ENCODE measurements at regions not wholly inside any gene's neighbourhood (a gene's known extent, or its start where the extent isn't known, plus 50 kb on each side); places are given as distances from the start of the nearest gene placed in this dataset.

DNA sequence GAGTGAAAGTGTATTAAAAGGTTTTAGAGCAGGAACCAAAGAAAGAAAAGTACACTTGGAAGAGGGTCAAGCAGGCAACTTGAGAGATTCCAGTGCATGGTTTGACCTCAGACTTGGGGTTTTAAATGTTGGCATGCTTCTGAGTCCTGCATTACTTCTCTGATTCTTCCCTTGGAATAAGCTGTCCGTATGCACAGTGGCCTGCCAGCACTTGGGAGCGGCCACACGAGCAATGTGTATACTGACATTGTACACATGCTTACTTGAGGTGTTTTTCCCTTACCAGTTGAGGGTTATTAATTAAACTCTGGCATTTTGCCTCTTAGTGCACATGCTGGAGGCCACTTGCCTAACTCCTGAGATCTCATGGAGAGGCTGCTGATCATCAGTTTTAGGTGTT is 786.6 kb upstream of the RGS18 start:
- Histone ChIP-seq H3K4me1 (ENCODE audit: insufficient read depth, low read length) (no peaks in the 10 kb centered on the region), H2AFZ (ENCODE audit: low read length) (no peak overlapping the region), H3K27ac (ENCODE audit: extremely low read length, insufficient read depth, low read length) (no peak overlapping the region), H3K4me2 (ENCODE audit: low read depth, low read length) (no peak overlapping the region), H4K20me1 (ENCODE audit: insufficient read depth, low read length) (no peaks in the 10 kb centered on the region), H3K4me3 (replicated peaks in 1 of 3; ENCODE audit: insufficient read depth in 1 of 3, low read depth in 2 of 3, low read length in 3 of 3) (no peak overlapping the region), H3K36me3 (replicated peaks in 1 of 2; ENCODE audit: control insufficient read depth in 1 of 2, insufficient read depth in 2 of 2, low read length in 2 of 2) (no peaks in the 10 kb centered on the region), H3K9me3 (ENCODE audit: low read length) (no peaks in the 10 kb centered on the region), H3K79me2 (ENCODE audit: insufficient read depth, low read length) (no peaks in the 10 kb centered on the region), H3K27me3 (ENCODE audit: control insufficient read depth in 1 of 2, insufficient read depth in 2 of 2, low read length in 2 of 2) (no peaks in the 10 kb centered on the region), H3K9ac (ENCODE audit: insufficient read depth, low read depth, low read length) (no peak overlapping the region)
- no TSS peak for BruUV-seq (replicated peaks)
- no peak for FAIRE-seq
- POLR2A ChIA-PET, result no interaction called here
- in situ Hi-C loops (cut with HindIII; ENCODE audit: extremely low pct_ligation_motif_present, low pct_unique_long_range_greater_than_20kb), result no loop called here
- intact Hi-C loops (cut with micrococcal nuclease; ENCODE audit: unreplicated experiment), result no loop called here
- no peak for ATAC-seq
- CTCF ChIA-PET (ENCODE audit: low intra/inter-chr PET ratio, low total read pairs), result no interaction called here
- 7% methylated on average over 3 of the region's 3 CpGs for WGBS (ENCODE audit: low lambda C conversion rate)
- DNase-seq (ENCODE audit: low spot score), result no peak
- TF ChIP-seq ZNF317 (CRISPR knock-in tag; IDR thresholded peaks at IDR 0.05), result no peak
- TF ChIP-seq, protein P1, sequence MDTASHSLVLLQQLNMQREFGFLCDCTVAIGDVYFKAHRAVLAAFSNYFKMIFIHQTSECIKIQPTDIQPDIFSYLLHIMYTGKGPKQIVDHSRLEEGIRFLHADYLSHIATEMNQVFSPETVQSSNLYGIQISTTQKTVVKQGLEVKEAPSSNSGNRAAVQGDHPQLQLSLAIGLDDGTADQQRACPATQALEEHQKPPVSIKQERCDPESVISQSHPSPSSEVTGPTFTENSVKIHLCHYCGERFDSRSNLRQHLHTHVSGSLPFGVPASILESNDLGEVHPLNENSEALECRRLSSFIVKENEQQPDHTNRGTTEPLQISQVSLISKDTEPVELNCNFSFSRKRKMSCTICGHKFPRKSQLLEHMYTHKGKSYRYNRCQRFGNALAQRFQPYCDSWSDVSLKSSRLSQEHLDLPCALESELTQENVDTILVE (CRISPR knock-in tag; IDR thresholded peaks at IDR 0.05), result no peak
- TF ChIP-seq, protein P2, sequence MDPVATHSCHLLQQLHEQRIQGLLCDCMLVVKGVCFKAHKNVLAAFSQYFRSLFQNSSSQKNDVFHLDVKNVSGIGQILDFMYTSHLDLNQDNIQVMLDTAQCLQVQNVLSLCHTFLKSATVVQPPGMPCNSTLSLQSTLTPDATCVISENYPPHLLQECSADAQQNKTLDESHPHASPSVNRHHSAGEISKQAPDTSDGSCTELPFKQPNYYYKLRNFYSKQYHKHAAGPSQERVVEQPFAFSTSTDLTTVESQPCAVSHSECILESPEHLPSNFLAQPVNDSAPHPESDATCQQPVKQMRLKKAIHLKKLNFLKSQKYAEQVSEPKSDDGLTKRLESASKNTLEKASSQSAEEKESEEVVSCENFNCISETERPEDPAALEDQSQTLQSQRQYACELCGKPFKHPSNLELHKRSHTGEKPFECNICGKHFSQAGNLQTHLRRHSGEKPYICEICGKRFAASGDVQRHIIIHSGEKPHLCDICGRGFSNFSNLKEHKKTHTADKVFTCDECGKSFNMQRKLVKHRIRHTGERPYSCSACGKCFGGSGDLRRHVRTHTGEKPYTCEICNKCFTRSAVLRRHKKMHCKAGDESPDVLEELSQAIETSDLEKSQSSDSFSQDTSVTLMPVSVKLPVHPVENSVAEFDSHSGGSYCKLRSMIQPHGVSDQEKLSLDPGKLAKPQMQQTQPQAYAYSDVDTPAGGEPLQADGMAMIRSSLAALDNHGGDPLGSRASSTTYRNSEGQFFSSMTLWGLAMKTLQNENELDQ (CRISPR knock-in tag; IDR thresholded peaks at IDR 0.05; ENCODE audit: borderline replicate concordance), result no peak
- TF ChIP-seq, protein P3, sequence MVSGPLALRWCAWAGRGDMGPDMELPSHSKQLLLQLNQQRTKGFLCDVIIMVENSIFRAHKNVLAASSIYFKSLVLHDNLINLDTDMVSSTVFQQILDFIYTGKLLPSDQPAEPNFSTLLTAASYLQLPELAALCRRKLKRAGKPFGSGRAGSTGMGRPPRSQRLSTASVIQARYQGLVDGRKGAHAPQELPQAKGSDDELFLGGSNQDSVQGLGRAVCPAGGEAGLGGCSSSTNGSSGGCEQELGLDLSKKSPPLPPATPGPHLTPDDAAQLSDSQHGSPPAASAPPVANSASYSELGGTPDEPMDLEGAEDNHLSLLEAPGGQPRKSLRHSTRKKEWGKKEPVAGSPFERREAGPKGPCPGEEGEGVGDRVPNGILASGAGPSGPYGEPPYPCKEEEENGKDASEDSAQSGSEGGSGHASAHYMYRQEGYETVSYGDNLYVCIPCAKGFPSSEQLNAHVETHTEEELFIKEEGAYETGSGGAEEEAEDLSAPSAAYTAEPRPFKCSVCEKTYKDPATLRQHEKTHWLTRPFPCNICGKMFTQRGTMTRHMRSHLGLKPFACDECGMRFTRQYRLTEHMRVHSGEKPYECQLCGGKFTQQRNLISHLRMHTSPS (CRISPR knock-in tag; IDR thresholded peaks at IDR 0.05; ENCODE audit: low read depth), result no peak
- TF ChIP-seq ZSCAN31 (CRISPR knock-in tag; IDR thresholded peaks at IDR 0.05; ENCODE audit: low read depth), result no peak
- TF ChIP-seq, protein P4, sequence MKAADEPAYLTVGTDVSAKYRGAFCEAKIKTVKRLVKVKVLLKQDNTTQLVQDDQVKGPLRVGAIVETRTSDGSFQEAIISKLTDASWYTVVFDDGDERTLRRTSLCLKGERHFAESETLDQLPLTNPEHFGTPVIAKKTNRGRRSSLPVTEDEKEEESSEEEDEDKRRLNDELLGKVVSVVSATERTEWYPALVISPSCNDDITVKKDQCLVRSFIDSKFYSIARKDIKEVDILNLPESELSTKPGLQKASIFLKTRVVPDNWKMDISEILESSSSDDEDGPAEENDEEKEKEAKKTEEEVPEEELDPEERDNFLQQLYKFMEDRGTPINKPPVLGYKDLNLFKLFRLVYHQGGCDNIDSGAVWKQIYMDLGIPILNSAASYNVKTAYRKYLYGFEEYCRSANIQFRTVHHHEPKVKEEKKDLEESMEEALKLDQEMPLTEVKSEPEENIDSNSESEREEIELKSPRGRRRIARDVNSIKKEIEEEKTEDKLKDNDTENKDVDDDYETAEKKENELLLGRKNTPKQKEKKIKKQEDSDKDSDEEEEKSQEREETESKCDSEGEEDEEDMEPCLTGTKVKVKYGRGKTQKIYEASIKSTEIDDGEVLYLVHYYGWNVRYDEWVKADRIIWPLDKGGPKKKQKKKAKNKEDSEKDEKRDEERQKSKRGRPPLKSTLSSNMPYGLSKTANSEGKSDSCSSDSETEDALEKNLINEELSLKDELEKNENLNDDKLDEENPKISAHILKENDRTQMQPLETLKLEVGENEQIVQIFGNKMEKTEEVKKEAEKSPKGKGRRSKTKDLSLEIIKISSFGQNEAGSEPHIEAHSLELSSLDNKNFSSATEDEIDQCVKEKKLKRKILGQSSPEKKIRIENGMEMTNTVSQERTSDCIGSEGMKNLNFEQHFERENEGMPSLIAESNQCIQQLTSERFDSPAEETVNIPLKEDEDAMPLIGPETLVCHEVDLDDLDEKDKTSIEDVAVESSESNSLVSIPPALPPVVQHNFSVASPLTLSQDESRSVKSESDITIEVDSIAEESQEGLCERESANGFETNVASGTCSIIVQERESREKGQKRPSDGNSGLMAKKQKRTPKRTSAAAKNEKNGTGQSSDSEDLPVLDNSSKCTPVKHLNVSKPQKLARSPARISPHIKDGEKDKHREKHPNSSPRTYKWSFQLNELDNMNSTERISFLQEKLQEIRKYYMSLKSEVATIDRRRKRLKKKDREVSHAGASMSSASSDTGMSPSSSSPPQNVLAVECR (CRISPR knock-in tag; IDR thresholded peaks at IDR 0.05; ENCODE audit: borderline replicate concordance), result no peak
- TF ChIP-seq ZNF75D (CRISPR knock-in tag; IDR thresholded peaks at IDR 0.05; ENCODE audit: borderline replicate concordance), result no peak
- TF ChIP-seq, protein P5, sequence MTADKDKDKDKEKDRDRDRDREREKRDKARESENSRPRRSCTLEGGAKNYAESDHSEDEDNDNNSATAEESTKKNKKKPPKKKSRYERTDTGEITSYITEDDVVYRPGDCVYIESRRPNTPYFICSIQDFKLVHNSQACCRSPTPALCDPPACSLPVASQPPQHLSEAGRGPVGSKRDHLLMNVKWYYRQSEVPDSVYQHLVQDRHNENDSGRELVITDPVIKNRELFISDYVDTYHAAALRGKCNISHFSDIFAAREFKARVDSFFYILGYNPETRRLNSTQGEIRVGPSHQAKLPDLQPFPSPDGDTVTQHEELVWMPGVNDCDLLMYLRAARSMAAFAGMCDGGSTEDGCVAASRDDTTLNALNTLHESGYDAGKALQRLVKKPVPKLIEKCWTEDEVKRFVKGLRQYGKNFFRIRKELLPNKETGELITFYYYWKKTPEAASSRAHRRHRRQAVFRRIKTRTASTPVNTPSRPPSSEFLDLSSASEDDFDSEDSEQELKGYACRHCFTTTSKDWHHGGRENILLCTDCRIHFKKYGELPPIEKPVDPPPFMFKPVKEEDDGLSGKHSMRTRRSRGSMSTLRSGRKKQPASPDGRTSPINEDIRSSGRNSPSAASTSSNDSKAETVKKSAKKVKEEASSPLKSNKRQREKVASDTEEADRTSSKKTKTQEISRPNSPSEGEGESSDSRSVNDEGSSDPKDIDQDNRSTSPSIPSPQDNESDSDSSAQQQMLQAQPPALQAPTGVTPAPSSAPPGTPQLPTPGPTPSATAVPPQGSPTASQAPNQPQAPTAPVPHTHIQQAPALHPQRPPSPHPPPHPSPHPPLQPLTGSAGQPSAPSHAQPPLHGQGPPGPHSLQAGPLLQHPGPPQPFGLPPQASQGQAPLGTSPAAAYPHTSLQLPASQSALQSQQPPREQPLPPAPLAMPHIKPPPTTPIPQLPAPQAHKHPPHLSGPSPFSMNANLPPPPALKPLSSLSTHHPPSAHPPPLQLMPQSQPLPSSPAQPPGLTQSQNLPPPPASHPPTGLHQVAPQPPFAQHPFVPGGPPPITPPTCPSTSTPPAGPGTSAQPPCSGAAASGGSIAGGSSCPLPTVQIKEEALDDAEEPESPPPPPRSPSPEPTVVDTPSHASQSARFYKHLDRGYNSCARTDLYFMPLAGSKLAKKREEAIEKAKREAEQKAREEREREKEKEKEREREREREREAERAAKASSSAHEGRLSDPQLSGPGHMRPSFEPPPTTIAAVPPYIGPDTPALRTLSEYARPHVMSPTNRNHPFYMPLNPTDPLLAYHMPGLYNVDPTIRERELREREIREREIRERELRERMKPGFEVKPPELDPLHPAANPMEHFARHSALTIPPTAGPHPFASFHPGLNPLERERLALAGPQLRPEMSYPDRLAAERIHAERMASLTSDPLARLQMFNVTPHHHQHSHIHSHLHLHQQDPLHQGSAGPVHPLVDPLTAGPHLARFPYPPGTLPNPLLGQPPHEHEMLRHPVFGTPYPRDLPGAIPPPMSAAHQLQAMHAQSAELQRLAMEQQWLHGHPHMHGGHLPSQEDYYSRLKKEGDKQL (CRISPR knock-in tag; IDR thresholded peaks at IDR 0.05; ENCODE audit: low read depth), result no peak

Data from HepG2 (cell line).